ENCODE measurements at regions not wholly inside any gene's neighbourhood (a gene's known extent, or its start where the extent isn't known, plus 50 kb on each side); places are given as distances from the start of the nearest gene placed in this dataset.

DNA sequence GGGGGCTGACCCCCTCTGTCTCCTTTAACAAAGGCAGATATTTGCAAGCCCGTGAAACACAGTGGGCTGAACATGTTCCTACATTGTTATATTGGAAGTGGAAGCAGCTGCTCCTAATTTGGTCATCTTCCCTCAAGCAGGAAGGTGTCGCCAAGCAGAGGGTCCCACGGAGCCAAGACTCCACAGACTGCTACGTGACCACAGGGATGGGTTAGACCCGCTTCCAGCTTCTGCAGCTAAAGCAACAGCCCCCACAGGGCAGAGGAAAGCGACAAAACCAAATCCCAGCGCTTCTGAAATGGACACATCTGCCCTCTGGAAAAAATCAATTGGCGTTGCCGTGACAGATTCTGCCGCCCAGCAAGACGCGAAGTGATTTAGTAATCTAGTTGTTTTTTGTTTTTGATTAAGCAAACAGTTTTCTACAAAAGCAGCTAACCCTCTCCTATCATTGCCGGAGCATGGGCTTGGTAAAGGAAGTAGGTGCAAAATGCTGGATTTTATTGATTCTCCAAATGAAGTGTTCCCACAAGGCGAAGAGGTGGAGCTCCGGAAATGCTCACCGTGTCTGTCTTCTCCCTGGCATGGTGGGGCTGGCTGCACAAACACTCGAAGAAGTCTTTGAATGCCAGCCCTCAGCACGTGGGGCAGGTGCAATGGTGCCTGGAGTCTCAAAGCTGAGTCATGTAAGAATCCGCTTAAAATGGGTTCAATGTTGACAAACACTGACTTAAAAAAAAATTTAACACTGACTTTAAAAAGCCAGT, 79.4 kb upstream of the FRMD1 start:
- in situ Hi-C loops (cut with HindIII; ENCODE audit: low sequenced_read_pairs), result no loop called here

DNA sequence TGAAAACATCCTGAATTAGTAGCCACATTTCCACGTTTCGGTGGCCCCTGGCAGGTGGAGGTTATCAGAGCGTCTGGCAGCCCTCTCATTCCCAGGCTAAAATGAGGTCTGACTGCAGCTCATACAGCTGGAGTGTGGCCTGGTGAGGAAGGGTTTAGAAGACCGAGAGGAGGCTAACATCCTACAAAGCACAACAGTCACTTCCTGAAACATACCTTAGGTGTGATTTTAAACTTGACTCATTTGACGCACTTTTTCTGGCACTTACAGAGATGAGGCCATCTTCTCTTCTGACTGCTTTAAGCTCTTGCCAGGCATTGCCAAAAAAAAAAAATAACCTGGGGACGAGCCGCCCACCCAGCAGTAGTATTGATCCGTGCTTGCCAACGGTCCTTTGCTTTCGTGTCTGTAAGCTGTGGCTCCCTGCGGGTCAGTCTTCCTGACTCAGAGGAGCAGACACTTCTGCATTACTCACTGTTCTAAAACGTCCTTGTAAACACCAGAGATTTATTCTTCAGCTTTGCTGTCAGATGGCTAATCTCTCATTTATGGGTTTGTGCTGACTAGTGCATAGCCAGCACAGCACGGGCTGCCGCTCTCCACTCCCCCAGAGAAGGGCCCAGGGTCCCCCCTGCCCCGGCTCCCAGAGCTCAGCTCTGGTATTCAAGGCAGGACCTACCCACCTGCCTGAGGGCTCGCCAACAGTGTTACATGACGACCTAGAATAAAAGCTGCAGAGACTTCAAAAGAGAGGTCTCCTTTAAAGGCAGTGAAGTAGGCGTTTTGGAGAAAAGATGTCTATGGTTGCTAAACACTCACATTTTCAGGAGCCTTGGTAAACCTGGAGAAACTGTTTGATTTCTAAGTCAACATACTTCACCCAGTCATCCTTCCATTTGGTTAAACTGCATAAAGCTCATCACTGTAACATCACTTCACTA, 78.5 kb upstream of the FRMD1 start:
- in situ Hi-C loops (cut with HindIII; ENCODE audit: low sequenced_read_pairs), result no loop called here

DNA sequence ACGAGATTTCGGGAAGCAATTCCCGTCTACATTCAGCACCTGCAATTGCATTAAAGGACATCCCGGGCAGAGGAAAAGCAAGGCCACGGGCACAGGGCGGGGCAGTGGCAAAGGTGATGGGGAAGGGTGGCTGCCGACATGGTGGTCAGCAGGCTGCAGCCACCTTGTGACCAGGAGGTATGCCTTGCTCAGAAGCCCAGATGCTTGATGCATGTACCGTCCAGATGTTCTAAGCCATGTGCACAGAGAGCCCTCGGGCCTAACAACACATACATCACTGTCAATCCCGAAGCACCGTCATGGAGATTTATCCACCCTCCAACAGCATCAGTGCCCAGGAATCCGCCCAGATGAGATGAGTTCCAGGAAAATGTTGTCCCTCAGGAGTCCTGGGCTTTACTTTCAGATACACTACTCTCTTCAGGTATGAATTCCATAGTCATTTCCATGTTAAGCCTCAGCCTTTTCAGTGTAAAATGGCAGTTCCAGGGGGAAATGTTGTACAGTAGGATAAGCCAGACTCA, 77.8 kb upstream of the FRMD1 start:
- in situ Hi-C loops (cut with HindIII; ENCODE audit: low sequenced_read_pairs), result no loop called here

DNA sequence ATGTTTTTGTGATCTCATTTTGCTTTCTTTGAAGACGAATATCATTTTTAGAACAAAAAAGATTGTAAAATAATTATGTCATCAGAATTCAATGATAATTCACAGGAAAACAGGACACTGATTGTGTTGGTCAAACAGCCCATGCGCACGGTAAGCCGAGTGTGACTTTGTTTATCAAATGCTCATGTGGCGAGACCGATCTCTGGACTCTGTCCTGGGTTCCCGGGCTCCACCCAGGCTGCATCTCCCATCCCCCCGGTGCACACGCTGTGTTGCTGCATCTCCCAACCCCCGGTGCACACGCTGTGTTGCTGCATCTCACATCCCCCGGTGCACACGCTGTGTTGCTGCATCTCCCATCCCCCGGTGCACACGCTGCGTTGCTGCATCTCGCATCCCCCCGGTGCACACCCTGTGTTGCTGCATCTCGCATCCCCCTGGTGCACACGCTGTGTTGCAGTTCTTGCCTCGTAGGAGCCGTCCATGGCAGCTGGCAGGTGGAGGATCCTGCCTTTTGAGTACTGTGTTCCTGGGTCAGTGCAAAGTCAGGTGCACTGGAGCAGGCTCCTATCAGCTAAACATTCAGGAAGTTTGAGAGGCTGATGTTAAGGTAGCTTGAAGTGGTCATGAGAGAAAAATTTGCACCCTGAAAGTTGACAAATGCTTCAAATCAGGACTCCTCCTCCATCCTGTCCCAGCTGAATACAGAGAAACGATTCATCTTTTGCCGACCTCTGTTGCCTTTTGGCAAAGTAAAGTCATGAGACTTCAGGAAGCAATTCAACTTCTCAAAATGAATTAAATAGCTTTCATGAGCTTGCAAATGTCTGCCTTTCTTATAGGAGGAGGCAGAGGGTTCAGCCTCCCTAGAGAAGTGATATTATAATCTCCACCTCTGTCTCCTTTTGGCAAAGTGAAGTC, 77.1 kb upstream of the FRMD1 start:
- in situ Hi-C loops (cut with HindIII; ENCODE audit: low sequenced_read_pairs), result no loop called here

DNA sequence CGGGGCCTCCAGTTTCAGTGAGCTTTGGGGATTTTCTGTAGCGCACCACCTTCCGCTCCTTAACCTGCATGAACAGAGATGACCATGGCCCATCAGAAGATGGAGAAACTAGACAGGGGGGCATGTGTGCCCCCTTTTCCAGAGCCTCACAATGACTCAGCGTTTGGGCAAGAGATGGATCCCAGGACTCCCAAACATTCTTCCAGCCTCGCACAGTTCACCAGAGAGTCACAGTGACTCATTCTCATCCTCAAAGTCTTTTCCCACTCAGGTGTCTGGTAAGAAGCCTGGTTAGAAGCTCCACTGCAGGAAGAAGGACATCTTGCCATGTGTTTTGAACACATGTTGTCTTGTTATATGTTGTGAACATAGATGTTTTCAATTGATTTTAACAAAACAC, 76.2 kb upstream of the FRMD1 start:
- in situ Hi-C loops (cut with HindIII; ENCODE audit: low sequenced_read_pairs), result no loop called here

DNA sequence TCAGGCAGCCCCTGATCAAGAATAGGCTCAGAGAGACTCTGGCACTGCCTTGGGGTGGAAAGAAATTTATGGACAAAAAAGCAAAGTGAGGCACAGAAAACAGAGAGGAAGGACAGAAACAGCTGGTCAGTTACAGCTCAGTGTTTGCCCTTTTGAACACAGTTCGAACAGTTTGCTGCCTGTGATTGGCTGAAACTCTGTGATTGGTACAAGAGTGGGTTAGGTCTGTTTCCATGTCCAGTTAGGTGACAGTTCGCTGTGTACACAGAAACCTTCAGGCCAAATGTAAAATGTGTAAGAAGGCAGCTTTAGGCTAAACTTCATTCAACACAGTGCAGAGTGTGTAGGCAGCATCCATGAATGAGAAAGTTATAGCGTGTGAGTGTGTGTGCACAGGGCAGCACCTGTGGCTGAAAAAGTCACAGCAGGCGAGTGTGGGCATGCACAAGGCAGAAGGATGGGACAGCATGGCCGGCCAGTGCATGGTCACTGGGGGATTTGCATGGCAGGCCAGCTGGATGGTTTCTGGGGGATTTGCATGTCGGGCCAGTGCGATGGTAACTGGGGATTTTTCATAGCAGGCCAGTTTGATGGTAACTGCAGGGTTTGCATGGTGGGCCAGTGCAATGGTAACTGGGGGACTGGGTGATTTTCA, 75.4 kb upstream of the FRMD1 start:
- in situ Hi-C loops (cut with HindIII; ENCODE audit: low sequenced_read_pairs), result no loop called here

DNA sequence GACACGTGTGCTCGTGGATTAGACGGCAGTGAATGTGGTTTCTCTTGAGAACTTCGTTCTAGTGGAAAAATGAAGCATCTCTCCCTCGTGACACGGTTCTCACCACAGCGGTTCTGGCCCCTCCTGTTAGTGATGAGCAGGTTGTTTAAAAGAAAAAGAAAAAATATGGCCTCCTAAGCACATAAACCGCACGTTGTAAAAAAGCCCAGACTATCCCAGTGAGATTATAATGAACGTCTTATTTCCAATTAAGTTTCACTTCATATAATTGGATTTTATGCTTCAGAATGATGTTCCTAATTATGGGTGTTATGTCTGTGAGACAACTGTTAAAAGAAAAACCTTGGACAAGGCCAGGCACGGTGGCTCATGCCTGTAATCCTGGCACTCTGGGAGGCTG, 74.5 kb upstream of the FRMD1 start:
- in situ Hi-C loops (cut with HindIII; ENCODE audit: low sequenced_read_pairs), result no loop called here

DNA sequence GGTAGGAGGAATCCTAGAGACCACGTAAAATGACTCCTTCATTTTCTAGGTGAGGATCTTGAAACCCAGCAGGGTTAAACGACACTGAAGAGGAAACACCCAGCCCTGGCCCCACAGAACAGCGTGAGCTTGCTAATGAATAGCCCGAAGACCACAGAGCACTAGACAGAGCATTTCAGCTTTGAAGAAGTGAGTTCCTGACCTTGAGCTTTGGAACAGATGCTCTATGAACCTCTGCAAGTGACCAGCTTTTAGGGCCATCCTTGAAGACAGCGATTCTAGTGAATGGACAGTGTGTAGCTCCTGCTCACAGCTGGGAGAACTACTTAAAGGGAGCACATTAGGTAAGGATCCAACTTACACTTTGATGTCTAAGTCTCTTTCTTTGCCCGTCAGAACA, 74.0 kb upstream of the FRMD1 start:
- in situ Hi-C loops (cut with HindIII; ENCODE audit: low sequenced_read_pairs), result no loop called here

DNA sequence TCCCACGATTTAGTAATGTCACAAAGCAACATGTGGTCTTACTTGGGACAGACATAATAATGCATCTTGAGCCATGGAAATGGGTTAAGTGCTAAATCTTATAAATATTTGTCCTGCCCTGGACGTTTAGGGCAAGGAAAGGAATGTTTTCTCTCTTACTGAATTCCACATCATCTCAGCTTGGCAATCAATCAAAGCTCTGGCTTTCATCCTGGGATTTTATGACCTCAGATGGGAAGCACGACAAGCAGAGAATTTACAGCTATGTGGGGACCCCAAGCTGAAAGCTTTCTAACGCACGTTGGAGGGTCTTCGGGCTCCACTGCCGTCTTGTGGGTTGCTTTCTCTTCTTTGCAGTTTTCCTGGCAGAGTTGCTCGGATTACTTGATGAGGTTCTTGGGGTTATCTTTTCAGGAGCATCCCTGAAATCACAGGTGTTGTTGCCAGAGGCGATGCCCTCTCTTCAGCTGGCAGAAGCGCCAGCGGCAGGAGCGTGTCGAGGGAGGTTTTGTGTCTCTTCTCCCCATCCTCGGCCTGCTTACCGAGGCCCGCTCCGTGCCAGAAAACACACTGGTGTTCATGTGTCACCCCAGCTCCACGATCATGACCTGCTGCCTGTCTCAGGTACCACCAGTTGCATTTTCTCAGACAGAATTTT, 73.4 kb upstream of the FRMD1 start:
- in situ Hi-C loops (cut with HindIII; ENCODE audit: low sequenced_read_pairs), result no loop called here

DNA sequence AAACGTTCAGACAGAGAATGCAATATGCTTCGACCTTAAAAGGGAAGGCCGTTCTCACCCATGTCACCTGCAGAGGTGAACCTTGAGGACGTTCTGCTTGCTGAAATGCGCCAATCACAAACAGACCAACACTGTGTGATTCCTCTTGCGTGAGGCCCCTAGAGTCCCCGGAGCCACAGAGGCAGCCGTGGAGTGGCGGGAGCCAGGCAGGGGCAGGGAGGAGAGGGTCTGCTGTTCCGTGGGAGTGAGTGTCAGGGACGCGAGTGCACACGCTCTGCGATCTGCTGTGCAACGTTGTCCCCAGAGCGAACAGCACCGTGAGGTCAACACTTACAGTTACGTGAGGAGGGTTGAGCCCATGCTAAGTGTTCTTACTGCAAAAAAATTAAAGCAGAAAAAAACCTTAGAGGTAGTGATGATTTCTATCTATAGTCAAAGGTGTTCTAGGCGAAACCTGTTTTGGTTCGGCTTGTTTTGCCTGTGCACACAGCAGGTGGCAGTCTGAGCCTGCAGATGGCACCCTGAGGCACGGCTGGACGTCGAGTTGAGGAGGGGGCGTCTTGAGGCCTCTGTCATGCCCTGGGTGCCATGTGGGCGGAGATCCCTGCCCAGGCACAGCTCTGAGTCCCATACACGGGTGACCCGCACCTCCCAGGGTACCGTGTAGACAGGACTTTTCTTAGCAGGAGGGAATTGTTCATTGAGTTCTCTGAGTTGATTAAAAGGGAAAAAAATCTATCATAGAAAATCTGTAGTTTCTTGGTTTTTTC, 71.7 kb upstream of the FRMD1 start:
- in situ Hi-C loops (cut with HindIII; ENCODE audit: low sequenced_read_pairs), result no loop called here

DNA sequence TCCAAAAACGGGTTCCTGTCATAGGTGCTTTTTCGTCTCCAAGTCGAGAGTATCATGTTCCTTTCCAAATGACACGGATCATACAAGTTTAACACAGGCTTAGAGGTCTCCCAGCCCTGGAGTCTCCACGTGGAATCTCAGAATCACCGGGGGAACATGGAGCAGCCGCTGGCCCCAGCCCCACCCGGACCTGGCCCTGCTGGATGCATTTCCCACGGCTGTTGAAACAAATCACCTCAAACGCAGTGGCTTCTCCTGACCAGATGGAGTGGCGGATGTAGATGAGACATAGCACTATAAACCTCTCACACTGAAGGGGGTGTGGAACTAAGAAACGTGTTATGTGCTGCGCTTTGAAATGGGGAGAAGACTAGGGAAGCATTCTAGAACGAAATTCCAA, 70.0 kb upstream of the FRMD1 start:
- in situ Hi-C loops (cut with HindIII; ENCODE audit: low sequenced_read_pairs), result no loop called here

DNA sequence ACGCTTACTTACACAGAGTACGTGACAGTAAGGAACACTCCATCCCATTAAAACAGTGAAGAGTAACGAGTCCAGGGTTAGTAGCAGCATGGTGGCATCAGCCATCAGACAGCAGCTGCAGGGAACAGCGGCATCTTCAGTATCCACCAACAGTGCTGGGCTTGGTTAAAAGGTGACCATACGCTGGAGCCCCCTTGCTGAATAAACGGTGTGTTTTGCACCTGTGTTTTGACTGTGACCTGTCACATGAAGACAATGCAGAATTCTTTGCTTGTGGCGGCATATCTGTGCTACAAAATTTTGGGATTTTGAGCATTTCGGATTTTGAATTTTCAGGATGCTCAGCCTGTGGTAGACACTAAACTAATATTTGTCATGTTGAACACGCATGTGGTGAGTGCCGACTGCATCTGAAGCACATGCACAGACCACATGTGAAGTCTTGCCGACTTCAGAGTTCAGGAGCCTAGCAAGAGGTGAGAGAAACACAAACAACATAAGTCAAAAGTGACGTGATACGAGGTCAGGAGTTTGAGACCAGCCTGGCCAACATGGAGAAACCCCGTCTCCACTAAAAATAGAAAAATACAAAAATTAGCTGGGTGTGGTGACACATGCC, 69.3 kb upstream of the FRMD1 start:
- in situ Hi-C loops (cut with HindIII; ENCODE audit: low sequenced_read_pairs), result no loop called here

DNA sequence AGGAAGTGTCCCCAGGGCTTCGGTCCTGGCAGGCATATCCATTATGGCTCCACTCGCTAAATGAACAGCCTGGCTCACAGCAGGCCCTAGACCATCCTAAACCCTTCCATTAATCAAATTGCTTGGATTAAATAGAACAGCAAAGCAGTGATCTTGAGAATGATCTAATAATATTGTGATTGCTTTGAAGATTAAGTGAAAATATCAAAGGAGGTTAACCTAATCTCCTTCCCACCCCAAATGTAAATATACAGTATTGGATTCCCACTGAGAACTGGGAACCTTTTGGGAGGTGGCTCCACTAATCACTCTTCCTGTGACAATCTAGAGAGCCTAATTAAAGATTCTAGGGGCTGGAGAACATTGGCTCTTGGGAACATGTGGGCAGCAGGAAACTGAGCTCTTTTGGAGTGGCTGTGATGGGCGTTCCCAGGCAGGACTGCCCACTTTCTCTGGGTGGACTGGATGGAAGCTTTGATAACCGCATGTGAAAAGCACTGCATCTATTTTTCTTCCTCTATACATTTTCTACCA, 68.3 kb upstream of the FRMD1 start:
- in situ Hi-C loops (cut with HindIII; ENCODE audit: low sequenced_read_pairs), result no loop called here

DNA sequence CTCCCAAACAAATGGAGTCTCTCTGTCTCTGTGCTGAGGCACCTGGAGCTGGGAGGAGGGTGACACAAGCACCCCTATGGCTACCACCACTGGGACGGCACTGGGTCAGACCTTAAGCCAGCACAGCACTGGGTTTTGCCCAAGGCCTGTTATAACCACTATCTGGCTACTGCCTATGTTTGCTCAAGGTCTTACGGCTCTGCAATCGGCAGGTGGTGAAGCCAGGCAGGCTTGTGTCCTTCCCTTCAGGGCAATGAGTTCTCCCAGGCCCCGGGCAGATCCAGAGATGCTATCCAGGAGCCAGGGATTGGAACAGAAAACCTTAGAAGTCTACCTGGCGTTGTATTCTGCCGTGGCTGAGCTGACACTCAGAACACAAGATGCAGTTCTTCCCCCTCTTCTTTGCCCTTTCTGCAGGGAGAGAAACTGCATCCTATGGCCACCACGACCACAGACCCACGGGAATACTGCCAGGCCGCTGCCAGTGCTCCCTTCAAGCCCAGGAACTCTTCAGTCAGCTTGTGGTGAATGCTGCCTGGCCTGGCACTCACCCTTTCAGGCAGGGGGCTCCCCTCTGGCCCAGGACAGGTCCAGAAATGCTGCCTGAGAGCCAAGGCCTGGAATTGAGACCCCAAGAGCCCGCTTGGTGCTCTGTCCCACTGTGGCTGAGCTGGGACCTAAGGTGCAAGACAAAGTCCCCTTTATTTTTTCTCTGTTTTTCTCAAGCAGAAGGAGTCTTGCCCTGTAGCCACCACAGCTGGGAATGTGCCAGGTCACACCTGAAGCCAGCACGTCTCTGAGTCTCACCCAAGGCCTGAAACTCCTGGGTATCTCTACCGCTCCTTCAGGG, 67.0 kb upstream of the FRMD1 start:
- in situ Hi-C loops (cut with HindIII; ENCODE audit: low sequenced_read_pairs), result no loop called here

DNA sequence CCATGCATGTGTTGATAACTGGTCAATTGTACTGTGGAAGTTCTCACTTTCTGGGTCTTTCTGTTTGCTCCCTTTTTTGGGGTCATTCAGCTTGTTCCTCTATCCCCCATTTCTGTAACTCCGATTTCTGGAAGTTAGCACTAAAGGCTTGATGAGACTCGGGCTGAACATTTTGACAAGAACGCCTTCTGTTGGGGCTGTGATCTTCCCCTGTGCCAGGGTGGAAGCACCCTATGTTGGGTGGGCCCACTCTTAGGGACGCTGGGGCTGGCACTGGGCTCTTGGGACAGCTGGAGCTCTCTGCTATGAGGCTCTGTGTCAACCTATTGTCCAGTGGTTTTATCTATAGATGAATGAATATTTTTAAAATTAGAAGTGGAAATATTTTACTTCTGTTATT, 60.1 kb upstream of the FRMD1 start:
- in situ Hi-C loops (cut with HindIII; ENCODE audit: low sequenced_read_pairs), result no loop called here

DNA sequence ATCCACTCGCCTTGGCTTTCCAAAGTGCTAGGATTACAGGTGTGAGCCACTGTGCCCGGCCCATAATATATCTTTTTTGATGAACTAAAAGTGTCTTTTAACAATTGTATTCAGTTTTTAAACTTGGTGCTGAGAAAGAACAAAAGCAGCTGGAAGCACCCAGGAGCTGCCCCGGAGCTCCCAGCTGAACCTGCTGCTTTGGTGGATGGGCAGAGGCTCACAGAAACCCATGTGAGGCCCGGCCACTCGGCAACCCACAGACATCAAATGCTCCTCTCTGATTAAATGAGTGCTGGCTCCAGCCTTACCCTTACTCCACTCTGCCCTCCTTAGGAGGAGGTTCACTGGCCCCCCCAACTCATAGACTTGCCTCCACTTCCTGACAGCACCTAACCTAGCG, 59.4 kb upstream of the FRMD1 start:
- in situ Hi-C loops (cut with HindIII; ENCODE audit: low sequenced_read_pairs), result no loop called here

DNA sequence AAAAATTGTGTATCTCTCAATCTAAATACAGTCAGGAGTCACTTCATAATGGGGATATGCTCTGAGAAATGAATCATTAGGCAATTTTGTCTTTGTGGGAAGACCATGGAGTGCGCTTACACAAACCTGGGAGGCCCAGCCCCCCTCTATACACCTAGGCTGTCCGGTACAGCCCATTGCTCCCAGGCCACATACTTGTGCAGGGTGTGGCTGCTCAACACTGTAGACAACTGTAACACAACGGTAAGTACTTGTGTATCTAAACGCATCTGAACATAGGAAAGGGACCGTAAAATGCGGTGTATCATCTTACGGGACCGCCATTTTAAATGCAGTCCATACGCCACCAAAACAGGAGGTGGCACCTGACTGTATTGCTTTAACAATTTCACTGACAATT, 58.0 kb upstream of the FRMD1 start:
- in situ Hi-C loops (cut with HindIII; ENCODE audit: low sequenced_read_pairs), result no loop called here

DNA sequence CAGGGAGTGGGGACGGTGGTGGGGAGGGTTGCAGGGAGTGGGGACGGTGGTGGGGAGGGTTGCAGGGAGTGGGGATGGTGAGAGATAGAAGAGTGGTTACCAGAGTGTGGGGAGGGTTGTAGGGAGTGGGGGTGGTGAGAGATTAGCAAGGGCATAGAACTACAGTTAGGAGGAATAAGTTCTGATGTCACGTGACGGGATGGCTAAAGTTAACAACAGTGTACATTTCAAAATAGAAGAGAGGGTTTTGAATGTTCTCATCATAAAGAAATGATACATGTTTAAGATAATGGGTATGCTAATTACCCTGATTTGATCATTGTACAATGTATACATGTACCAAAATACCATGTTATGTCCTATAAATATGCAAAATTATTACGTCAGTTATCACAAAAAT, 57.6 kb upstream of the FRMD1 start:
- in situ Hi-C loops (cut with HindIII; ENCODE audit: low sequenced_read_pairs), result no loop called here
